HEK293 (cell line): ENCODE measurements at regions not wholly inside any gene's neighbourhood (a gene's known extent, or its start where the extent isn't known, plus 50 kb on each side); places are given as distances from the start of the nearest gene placed in this dataset.

Source experiments
- CTCF ChIA-PET: fragments of 350-600 bp; formaldehyde crosslinking; extraction: SDS; loops from one replicate; lab custom pipeline; 2021; ENCODE audit warnings: antibody characterized with exemption; lab: Yijun Ruan, JAX
- POLR2A ChIA-PET: fragments of 300-600 bp; formaldehyde crosslinking; extraction: SDS; loops from one replicate; lab custom pipeline; 2020; ENCODE audit warnings: antibody characterized with exemption, inconsistent platforms; lab: Yijun Ruan, JAX
- H3K27ac ChIP-seq: fragments of 200-500 bp; sonication (Bioruptor generic); 2 replicates; pipeline ENCODE4 v1.5.1; 2014; ENCODE audit warnings: low read depth, low read length, control low read depth, inconsistent platforms; ENCODE audit errors: extremely low read depth
- H3K36me3 ChIP-seq, 2 experiments: fragments of 200-500 bp in 1 of 2; sonication (Bioruptor generic) in 1 of 2; 1 replicate in 1 of 2; 2 replicates in 1 of 2; pipeline ENCODE4 v1.5.1; 2014 to 2017; ENCODE audit warnings: inconsistent platforms in 2 of 2, low read length in 2 of 2; ENCODE audit not compliant: control insufficient read depth in 2 of 2, insufficient read depth in 1 of 2
- H3K4me1 ChIP-seq: fragments of 200-500 bp; sonication (Bioruptor generic); 2 replicates; pipeline ENCODE4 v1.5.1; 2014; ENCODE audit warnings: mild to moderate bottlenecking, low read length, inconsistent platforms; ENCODE audit not compliant: control insufficient read depth, insufficient read depth
- H3K4me3 ChIP-seq: 2 replicates; pipeline ENCODE4 v1.5.1; 2011; ENCODE audit warnings: low read depth, mild to moderate bottlenecking, control low read depth, low read length, moderate library complexity
- H3K9me3 ChIP-seq: fragments of 200-500 bp; sonication (Bioruptor generic); 2 replicates; pipeline ENCODE4 v1.5.1; 2014; ENCODE audit warnings: low read depth, low read length, inconsistent platforms; ENCODE audit not compliant: control insufficient read depth, insufficient read depth
- SCRT2 ChIP-seq: fragments of 450-650 bp; formaldehyde crosslinking; IDR thresholded peaks from 2 replicates; pipeline ENCODE4 v1.5.1; 2016; ENCODE audit warnings: missing biosample characterization, missing genetic modification characterization
- ZNF174 ChIP-seq: fragments of 450-650 bp; formaldehyde crosslinking; IDR thresholded peaks from 2 replicates; pipeline ENCODE4 v1.5.0; 2017; ENCODE audit warnings: missing biosample characterization, mild to moderate bottlenecking, missing genetic modification characterization
- ZNF423 ChIP-seq: fragments of 450-650 bp; formaldehyde crosslinking; IDR thresholded peaks from 2 replicates; pipeline ENCODE4 v1.5.1; 2016; ENCODE audit warnings: missing biosample characterization, missing genetic modification characterization
- ZNF626 ChIP-seq: fragments of 450-650 bp; sonication (Bioruptor Pico); formaldehyde crosslinking; IDR thresholded peaks from 2 replicates; pipeline ENCODE4 v1.5.1; 2018; ENCODE audit warnings: missing biosample characterization, missing genetic modification characterization, inconsistent platforms
- ZNF658 ChIP-seq: fragments of 450-650 bp; formaldehyde crosslinking; IDR thresholded peaks from 2 replicates; pipeline ENCODE4; 2016; ENCODE audit warnings: missing biosample characterization, missing genetic modification characterization
- TF ChIP-seq, protein P1 (sequence below): fragments of 450-650 bp; formaldehyde crosslinking; IDR thresholded peaks from 2 replicates; pipeline ENCODE4 v1.5.1; 2016; ENCODE audit warnings: missing biosample characterization, missing genetic modification characterization
- TF ChIP-seq, protein P2 (sequence below): fragments of 450-650 bp; formaldehyde crosslinking; IDR thresholded peaks from 2 replicates; pipeline ENCODE4 v1.5.1; 2016; ENCODE audit warnings: missing biosample characterization, missing genetic modification characterization, borderline replicate concordance
- TF ChIP-seq, protein P3 (sequence below): fragments of 450-650 bp; formaldehyde crosslinking; IDR thresholded peaks from 2 replicates; pipeline ENCODE4 v1.5.1; 2016; ENCODE audit warnings: missing biosample characterization, missing genetic modification characterization, borderline replicate concordance
- TF ChIP-seq, protein P4 (sequence below): fragments of 450-650 bp; formaldehyde crosslinking; IDR thresholded peaks from 2 replicates; pipeline ENCODE4 v1.5.0; 2017; ENCODE audit warnings: missing biosample characterization, missing genetic modification characterization, borderline replicate concordance
- TF ChIP-seq, protein P5 (sequence below): fragments of 450-650 bp; formaldehyde crosslinking; conservative IDR thresholded peaks from 2 replicates; pipeline ENCODE4 v1.5.1; 2016; ENCODE audit warnings: low read depth, missing biosample characterization, missing genetic modification characterization

DNA sequence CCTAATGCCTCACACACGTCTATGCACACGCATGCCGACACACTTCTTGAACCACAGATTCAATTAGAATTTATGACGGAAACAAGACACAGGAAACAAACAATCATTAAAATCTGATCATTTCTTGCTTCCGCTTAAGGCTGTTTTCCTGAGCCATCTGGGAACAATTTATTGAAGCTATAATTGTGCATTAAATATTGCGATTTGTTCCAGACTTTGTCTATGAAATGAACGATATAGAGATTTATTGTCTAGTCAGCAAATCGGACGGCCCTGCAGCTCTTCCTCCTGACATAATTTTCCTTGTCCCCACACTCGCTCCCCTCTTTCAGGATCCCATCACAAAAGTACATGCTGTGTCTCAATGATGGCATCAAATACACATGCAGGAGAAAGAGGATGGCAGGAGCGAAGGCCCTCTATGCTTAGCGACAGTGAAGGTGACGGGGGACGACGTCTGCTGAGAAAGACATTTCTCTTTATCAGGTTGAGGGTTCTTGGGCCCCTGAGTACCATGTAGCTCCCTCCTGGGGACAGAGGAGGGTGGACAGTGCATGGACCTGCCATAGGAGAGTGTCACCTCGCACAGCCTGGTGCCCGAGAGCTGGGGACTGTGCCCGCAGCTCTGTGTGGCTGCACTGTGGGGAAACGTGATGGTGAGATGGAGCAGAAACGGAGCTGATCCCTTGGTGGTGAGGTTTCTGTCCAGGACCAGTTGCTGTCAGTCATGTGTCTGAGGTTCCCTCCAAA lies 157.3 kb downstream of the ACKR3 start:
- no peaks in the 10 kb centered on the region for H3K4me1 ChIP-seq
- CTCF ChIA-PET, result interaction anchor here (1.0 kb wide), 1 partner anchor 374 kb away, joined by 4 read pairs; no protein-coding TSS in a partner anchor
- H3K9me3 ChIP-seq, result no peaks in the 10 kb centered on the region
- POLR2A ChIA-PET, result no interaction called here
- TF ChIP-seq ZNF174 (tag by site-specific recombination) (no peak), ZNF423 (no peak)
- TF ChIP-seq, protein P1, sequence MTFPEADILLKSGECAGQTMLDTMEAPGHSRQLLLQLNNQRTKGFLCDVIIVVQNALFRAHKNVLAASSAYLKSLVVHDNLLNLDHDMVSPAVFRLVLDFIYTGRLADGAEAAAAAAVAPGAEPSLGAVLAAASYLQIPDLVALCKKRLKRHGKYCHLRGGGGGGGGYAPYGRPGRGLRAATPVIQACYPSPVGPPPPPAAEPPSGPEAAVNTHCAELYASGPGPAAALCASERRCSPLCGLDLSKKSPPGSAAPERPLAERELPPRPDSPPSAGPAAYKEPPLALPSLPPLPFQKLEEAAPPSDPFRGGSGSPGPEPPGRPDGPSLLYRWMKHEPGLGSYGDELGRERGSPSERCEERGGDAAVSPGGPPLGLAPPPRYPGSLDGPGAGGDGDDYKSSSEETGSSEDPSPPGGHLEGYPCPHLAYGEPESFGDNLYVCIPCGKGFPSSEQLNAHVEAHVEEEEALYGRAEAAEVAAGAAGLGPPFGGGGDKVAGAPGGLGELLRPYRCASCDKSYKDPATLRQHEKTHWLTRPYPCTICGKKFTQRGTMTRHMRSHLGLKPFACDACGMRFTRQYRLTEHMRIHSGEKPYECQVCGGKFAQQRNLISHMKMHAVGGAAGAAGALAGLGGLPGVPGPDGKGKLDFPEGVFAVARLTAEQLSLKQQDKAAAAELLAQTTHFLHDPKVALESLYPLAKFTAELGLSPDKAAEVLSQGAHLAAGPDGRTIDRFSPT (tag by site-specific recombination), result no peak
- no peak overlapping the region for H3K27ac ChIP-seq
- H3K4me3 ChIP-seq, result no peak overlapping the region
- H3K36me3 ChIP-seq, result no peaks in the 10 kb centered on the region

DNA sequence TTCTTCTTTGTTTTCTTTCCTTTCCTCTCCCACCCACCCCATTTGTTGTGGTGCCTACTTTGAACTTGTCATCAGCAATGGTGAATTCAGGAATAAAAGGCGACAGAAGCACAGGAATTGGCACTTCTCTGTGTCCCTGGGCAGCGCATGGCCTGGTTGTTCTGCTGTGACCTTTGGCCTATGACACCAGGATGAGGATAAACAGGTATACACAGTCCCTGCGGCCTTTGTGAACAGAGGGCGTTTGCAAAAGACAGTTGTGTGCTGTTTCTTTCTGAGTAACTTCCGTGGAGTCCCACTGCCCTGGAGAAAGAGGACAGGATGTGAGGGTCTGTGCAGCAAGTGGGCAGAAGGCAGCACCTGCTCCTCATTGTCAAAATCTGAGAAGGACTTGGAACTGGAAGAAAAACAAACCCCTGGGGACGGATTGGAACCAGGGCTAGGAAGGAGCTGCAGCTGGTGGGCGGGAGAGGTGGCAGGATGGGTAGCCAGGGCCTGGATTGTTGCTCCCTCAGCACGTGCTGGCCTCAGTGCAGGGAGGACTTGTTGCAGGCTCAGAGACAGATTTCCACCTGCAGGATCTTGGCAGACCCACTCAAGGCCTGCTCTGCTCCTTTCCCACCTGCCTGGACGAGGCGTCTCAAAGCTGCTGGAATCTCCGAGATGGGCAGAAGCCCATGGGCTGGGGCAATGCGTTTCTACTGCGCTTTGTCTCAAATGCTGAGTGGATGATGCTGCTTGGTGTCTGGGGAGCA lies 159.5 kb downstream of the ACKR3 start:
- POLR2A ChIA-PET, result no interaction called here
- TF ChIP-seq, protein P2, sequence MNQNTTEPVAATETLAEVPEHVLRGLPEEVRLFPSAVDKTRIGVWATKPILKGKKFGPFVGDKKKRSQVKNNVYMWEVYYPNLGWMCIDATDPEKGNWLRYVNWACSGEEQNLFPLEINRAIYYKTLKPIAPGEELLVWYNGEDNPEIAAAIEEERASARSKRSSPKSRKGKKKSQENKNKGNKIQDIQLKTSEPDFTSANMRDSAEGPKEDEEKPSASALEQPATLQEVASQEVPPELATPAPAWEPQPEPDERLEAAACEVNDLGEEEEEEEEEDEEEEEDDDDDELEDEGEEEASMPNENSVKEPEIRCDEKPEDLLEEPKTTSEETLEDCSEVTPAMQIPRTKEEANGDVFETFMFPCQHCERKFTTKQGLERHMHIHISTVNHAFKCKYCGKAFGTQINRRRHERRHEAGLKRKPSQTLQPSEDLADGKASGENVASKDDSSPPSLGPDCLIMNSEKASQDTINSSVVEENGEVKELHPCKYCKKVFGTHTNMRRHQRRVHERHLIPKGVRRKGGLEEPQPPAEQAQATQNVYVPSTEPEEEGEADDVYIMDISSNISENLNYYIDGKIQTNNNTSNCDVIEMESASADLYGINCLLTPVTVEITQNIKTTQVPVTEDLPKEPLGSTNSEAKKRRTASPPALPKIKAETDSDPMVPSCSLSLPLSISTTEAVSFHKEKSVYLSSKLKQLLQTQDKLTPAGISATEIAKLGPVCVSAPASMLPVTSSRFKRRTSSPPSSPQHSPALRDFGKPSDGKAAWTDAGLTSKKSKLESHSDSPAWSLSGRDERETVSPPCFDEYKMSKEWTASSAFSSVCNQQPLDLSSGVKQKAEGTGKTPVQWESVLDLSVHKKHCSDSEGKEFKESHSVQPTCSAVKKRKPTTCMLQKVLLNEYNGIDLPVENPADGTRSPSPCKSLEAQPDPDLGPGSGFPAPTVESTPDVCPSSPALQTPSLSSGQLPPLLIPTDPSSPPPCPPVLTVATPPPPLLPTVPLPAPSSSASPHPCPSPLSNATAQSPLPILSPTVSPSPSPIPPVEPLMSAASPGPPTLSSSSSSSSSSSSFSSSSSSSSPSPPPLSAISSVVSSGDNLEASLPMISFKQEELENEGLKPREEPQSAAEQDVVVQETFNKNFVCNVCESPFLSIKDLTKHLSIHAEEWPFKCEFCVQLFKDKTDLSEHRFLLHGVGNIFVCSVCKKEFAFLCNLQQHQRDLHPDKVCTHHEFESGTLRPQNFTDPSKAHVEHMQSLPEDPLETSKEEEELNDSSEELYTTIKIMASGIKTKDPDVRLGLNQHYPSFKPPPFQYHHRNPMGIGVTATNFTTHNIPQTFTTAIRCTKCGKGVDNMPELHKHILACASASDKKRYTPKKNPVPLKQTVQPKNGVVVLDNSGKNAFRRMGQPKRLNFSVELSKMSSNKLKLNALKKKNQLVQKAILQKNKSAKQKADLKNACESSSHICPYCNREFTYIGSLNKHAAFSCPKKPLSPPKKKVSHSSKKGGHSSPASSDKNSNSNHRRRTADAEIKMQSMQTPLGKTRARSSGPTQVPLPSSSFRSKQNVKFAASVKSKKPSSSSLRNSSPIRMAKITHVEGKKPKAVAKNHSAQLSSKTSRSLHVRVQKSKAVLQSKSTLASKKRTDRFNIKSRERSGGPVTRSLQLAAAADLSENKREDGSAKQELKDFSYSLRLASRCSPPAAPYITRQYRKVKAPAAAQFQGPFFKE (tag by site-specific recombination), result no peak
- TF ChIP-seq ZNF626 (tag by site-specific recombination) (no peak), SCRT2 (0 out of 2 replicates have a peak, but pooled peaks have one; percentile 13)
- TF ChIP-seq, protein P3, sequence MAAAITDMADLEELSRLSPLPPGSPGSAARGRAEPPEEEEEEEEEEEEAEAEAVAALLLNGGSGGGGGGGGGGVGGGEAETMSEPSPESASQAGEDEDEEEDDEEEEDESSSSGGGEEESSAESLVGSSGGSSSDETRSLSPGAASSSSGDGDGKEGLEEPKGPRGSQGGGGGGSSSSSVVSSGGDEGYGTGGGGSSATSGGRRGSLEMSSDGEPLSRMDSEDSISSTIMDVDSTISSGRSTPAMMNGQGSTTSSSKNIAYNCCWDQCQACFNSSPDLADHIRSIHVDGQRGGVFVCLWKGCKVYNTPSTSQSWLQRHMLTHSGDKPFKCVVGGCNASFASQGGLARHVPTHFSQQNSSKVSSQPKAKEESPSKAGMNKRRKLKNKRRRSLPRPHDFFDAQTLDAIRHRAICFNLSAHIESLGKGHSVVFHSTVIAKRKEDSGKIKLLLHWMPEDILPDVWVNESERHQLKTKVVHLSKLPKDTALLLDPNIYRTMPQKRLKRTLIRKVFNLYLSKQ (tag by site-specific recombination), result no peak
- TF ChIP-seq, all 188 proteins: peak for 1
- H3K4me3 ChIP-seq, result no peak overlapping the region
- CTCF ChIA-PET, result no interaction called here
- no peaks in the 10 kb centered on the region for H3K9me3 ChIP-seq
- H3K36me3 ChIP-seq, result no peaks in the 10 kb centered on the region
- no peaks in the 10 kb centered on the region for H3K4me1 ChIP-seq
- no peak overlapping the region for H3K27ac ChIP-seq

DNA sequence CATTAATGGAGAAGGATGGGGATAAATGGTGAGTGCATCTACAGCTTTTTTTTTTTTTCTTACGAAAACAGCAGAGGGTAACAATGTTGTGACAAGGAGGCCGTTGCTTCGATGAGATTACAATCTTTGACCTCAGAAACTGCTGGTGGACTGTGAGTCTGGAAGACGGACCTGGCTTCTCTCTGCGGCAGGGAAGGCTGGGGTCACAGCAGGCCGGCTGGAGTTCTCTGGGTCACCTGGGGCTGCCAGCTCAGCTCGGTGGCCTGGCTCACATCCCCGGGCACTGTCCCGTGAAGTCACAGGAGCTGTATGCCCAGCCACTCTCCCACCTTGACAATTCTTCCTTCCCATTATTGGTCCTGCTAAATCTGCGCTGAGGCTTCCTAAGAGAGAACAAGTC lies 160.8 kb downstream of the ACKR3 start:
- Histone ChIP-seq H3K27ac (no peak overlapping the region), H3K4me3 (no peak overlapping the region), H3K9me3 (no peaks in the 10 kb centered on the region), H3K36me3 (no peaks in the 10 kb centered on the region), H3K4me1 (no peaks in the 10 kb centered on the region)
- CTCF ChIA-PET, result interaction anchor here (0.6 kb wide), 1 partner anchor 13 kb away, joined by 3 read pairs; no protein-coding TSS in a partner anchor
- POLR2A ChIA-PET, result no interaction called here
- TF ChIP-seq, protein P4, sequence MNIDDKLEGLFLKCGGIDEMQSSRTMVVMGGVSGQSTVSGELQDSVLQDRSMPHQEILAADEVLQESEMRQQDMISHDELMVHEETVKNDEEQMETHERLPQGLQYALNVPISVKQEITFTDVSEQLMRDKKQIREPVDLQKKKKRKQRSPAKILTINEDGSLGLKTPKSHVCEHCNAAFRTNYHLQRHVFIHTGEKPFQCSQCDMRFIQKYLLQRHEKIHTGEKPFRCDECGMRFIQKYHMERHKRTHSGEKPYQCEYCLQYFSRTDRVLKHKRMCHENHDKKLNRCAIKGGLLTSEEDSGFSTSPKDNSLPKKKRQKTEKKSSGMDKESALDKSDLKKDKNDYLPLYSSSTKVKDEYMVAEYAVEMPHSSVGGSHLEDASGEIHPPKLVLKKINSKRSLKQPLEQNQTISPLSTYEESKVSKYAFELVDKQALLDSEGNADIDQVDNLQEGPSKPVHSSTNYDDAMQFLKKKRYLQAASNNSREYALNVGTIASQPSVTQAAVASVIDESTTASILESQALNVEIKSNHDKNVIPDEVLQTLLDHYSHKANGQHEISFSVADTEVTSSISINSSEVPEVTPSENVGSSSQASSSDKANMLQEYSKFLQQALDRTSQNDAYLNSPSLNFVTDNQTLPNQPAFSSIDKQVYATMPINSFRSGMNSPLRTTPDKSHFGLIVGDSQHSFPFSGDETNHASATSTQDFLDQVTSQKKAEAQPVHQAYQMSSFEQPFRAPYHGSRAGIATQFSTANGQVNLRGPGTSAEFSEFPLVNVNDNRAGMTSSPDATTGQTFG (tag by site-specific recombination), result no peak
- TF ChIP-seq, protein P5, sequence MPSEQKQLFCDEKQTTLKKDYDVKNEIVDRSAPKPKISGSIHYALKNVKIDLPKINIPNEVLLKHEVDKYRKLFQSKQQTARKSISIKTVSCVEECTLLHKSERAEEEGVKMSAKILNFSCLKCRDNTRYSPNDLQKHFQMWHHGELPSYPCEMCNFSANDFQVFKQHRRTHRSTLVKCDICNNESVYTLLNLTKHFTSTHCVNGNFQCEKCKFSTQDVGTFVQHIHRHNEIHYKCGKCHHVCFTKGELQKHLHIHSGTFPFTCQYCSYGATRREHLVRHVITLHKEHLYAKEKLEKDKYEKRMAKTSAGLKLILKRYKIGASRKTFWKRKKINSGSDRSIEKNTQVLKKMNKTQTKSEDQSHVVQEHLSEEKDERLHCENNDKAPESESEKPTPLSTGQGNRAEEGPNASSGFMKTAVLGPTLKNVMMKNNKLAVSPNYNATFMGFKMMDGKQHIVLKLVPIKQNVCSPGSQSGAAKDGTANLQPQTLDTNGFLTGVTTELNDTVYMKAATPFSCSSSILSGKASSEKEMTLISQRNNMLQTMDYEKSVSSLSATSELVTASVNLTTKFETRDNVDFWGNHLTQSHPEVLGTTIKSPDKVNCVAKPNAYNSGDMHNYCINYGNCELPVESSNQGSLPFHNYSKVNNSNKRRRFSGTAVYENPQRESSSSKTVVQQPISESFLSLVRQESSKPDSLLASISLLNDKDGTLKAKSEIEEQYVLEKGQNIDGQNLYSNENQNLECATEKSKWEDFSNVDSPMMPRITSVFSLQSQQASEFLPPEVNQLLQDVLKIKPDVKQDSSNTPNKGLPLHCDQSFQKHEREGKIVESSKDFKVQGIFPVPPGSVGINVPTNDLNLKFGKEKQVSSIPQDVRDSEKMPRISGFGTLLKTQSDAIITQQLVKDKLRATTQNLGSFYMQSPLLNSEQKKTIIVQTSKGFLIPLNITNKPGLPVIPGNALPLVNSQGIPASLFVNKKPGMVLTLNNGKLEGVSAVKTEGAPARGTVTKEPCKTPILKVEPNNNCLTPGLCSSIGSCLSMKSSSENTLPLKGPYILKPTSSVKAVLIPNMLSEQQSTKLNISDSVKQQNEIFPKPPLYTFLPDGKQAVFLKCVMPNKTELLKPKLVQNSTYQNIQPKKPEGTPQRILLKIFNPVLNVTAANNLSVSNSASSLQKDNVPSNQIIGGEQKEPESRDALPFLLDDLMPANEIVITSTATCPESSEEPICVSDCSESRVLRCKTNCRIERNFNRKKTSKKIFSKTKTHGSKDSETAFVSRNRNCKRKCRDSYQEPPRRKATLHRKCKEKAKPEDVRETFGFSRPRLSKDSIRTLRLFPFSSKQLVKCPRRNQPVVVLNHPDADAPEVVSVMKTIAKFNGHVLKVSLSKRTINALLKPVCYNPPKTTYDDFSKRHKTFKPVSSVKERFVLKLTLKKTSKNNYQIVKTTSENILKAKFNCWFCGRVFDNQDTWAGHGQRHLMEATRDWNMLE (tag by site-specific recombination), result no peak
- TF ChIP-seq ZNF658, result no peak
